ENCODE measurements at regions not wholly inside any gene's neighbourhood (a gene's known extent, or its start where the extent isn't known, plus 50 kb on each side); places are given as distances from the start of the nearest gene placed in this dataset.
"Not testable (repeated sequence)": the region's sequence is repeated elsewhere in the genome, so short reads cannot be mapped to it uniquely, and the experiment has no call there.

- H3K36me3 ChIP-seq (ENCODE audit: control insufficient read depth, insufficient read depth, low read length), result no peaks in the 10 kb centered on the region
- H3K4me1 ChIP-seq (ENCODE audit: control insufficient read depth, extremely low read depth, insufficient read depth, low read length), result no peaks in the 10 kb centered on the region
- H3K27me3 ChIP-seq (ENCODE audit: control insufficient read depth, insufficient read depth, low read length), result no peaks in the 10 kb centered on the region
- H3K9me3 ChIP-seq (ENCODE audit: control insufficient read depth, insufficient read depth, low read depth, low read length), result no peaks in the 10 kb centered on the region
- H2AFZ ChIP-seq (ENCODE audit: low read length), result no peak overlapping the region
- DNase-seq (ENCODE audit: low read depth in 2 of 2), result no peak
- no peak overlapping the region for H3K4me2 ChIP-seq (ENCODE audit: extremely low read depth, insufficient read depth, low read length)
- H3K27ac ChIP-seq (ENCODE audit: insufficient read depth, low read length), result no peak overlapping the region
- no peak overlapping the region for H3K4me3 ChIP-seq (replicated peaks in 1 of 4; ENCODE audit: control extremely low read depth in 1 of 4, insufficient read depth in 1 of 4, low read depth in 3 of 4, low read length in 4 of 4)
- TF ChIP-seq CTCF (conservative IDR thresholded peaks at IDR 0.05 in 1 of 2, IDR thresholded peaks at IDR 0.05 in 1 of 2; ENCODE audit: low read depth in 1 of 2, low read length in 2 of 2) (no peak), EZH2 (IDR thresholded peaks at IDR 0.05; ENCODE audit: low read length, missing control alignments) (no peak)
- H4K20me1 ChIP-seq (ENCODE audit: control insufficient read depth, extremely low read depth, insufficient read depth, low read length), result no peaks in the 10 kb centered on the region
- no peaks in the 10 kb centered on the region for H3K79me2 ChIP-seq (ENCODE audit: control insufficient read depth, insufficient read depth, low read length)
- no peak overlapping the region for H3K9ac ChIP-seq (ENCODE audit: insufficient read depth, low read length)
Observed at GRCh38 chr10:117763528-117763927, 221.0 kb downstream of the EMX2 start.

GRCh38 chr10:117768333-117769042 lies 225.9 kb downstream of the EMX2 start:
- DNase-seq (ENCODE audit: low read depth in 2 of 2), result no peak

GRCh38 chr10:117775526-117775925 lies 233.0 kb downstream of the EMX2 start:
- no peaks in the 10 kb centered on the region for H3K27me3 ChIP-seq (ENCODE audit: control insufficient read depth, insufficient read depth, low read length)
- H3K27ac ChIP-seq (ENCODE audit: insufficient read depth, low read length), result no peak overlapping the region
- H4K20me1 ChIP-seq (ENCODE audit: control insufficient read depth, extremely low read depth, insufficient read depth, low read length), result no peaks in the 10 kb centered on the region
- H3K4me1 ChIP-seq (ENCODE audit: control insufficient read depth, extremely low read depth, insufficient read depth, low read length), result no peaks in the 10 kb centered on the region
- H3K79me2 ChIP-seq (ENCODE audit: control insufficient read depth, insufficient read depth, low read length), result no peaks in the 10 kb centered on the region
- no peak overlapping the region for H3K9ac ChIP-seq (ENCODE audit: insufficient read depth, low read length)
- H3K9me3 ChIP-seq (ENCODE audit: control insufficient read depth, insufficient read depth, low read depth, low read length), result no peaks in the 10 kb centered on the region
- no peak for DNase-seq (ENCODE audit: low read depth in 2 of 2)
- H2AFZ ChIP-seq (ENCODE audit: low read length), result no peak overlapping the region
- TF ChIP-seq EZH2 (IDR thresholded peaks at IDR 0.05; ENCODE audit: low read length, missing control alignments) (no peak), CTCF (conservative IDR thresholded peaks at IDR 0.05 in 1 of 2, IDR thresholded peaks at IDR 0.05 in 1 of 2; ENCODE audit: low read depth in 1 of 2, low read length in 2 of 2) (no peak)
- H3K4me2 ChIP-seq (ENCODE audit: extremely low read depth, insufficient read depth, low read length), result no peak overlapping the region
- H3K4me3 ChIP-seq (replicated peaks in 1 of 4; ENCODE audit: control extremely low read depth in 1 of 4, insufficient read depth in 1 of 4, low read depth in 3 of 4, low read length in 4 of 4), result no peak overlapping the region
- H3K36me3 ChIP-seq (ENCODE audit: control insufficient read depth, insufficient read depth, low read length), result no peaks in the 10 kb centered on the region

More at GRCh38 chr10:117768333-117769042, 225.9 kb downstream of the EMX2 start:
- Histone ChIP-seq H3K27ac (ENCODE audit: insufficient read depth, low read length) (no peak overlapping the region), H3K4me2 (ENCODE audit: extremely low read depth, insufficient read depth, low read length) (no peak overlapping the region), H3K4me1 (ENCODE audit: control insufficient read depth, extremely low read depth, insufficient read depth, low read length) (no peaks in the 10 kb centered on the region), H3K9ac (ENCODE audit: insufficient read depth, low read length) (no peak overlapping the region), H2AFZ (ENCODE audit: low read length) (no peak overlapping the region), H3K9me3 (ENCODE audit: control insufficient read depth, insufficient read depth, low read depth, low read length) (no peaks in the 10 kb centered on the region), H3K4me3 (replicated peaks in 1 of 4; ENCODE audit: control extremely low read depth in 1 of 4, insufficient read depth in 1 of 4, low read depth in 3 of 4, low read length in 4 of 4) (no peak overlapping the region), H3K79me2 (ENCODE audit: control insufficient read depth, insufficient read depth, low read length) (no peaks in the 10 kb centered on the region), H3K36me3 (ENCODE audit: control insufficient read depth, insufficient read depth, low read length) (no peaks in the 10 kb centered on the region), H4K20me1 (ENCODE audit: control insufficient read depth, extremely low read depth, insufficient read depth, low read length) (no peaks in the 10 kb centered on the region), H3K27me3 (ENCODE audit: control insufficient read depth, insufficient read depth, low read length) (no peaks in the 10 kb centered on the region)
- no peak for TF ChIP-seq CTCF (conservative IDR thresholded peaks at IDR 0.05 in 1 of 2, IDR thresholded peaks at IDR 0.05 in 1 of 2; ENCODE audit: low read depth in 1 of 2, low read length in 2 of 2)
- TF ChIP-seq EZH2 (IDR thresholded peaks at IDR 0.05; ENCODE audit: low read length, missing control alignments), result no peak

- not testable (repeated sequence) for H3K36me3 ChIP-seq (ENCODE audit: control insufficient read depth, insufficient read depth, low read length); H4K20me1 ChIP-seq (ENCODE audit: control insufficient read depth, extremely low read depth, insufficient read depth, low read length)
Observed at GRCh38 chr10:117777222-117777621, 234.7 kb downstream of the EMX2 start.

More at GRCh38 chr10:117777222-117777621, 234.7 kb downstream of the EMX2 start:
- not testable (repeated sequence) for H3K4me2 ChIP-seq (ENCODE audit: extremely low read depth, insufficient read depth, low read length); H3K4me3 ChIP-seq (replicated peaks in 1 of 4; ENCODE audit: control extremely low read depth in 1 of 4, insufficient read depth in 1 of 4, low read depth in 3 of 4, low read length in 4 of 4); H3K4me1 ChIP-seq (ENCODE audit: control insufficient read depth, extremely low read depth, insufficient read depth, low read length); H3K27ac ChIP-seq (ENCODE audit: insufficient read depth, low read length); H2AFZ ChIP-seq (ENCODE audit: low read length); H3K27me3 ChIP-seq (ENCODE audit: control insufficient read depth, insufficient read depth, low read length); H3K9me3 ChIP-seq (ENCODE audit: control insufficient read depth, insufficient read depth, low read depth, low read length); H3K79me2 ChIP-seq (ENCODE audit: control insufficient read depth, insufficient read depth, low read length); H3K9ac ChIP-seq (ENCODE audit: insufficient read depth, low read length); DNase-seq (ENCODE audit: low read depth in 2 of 2)
